ENCODE measurements at regions not wholly inside any gene's neighbourhood (a gene's known extent, or its start where the extent isn't known, plus 50 kb on each side); places are given as distances from the start of the nearest gene placed in this dataset.
"Not testable (repeated sequence)": the region's sequence is repeated elsewhere in the genome, so short reads cannot be mapped to it uniquely, and the experiment has no call there.

- TF ChIP-seq CTCF, POLR2A (IDR thresholded peaks at IDR 0.05): not testable (repeated sequence)
Measured at GRCh38 chr9:63703138-63703665, 1581.8 kb downstream of the FOXD4L5 start.

Data from thyroid gland (tissue), 4 donors.